K562 (cell line): ENCODE measurements at regions not wholly inside any gene's neighbourhood (a gene's known extent, or its start where the extent isn't known, plus 50 kb on each side); places are given as distances from the start of the nearest gene placed in this dataset.

Experiments
- ATAC-seq: fragments of 200-7000 bp; cut with Tn5 transposase; 3 replicates; pipeline ENCODE4 v1.9.1; 2020; ENCODE audit warnings: moderate library complexity
- BruUV-seq: library from RNA; stranded (reverse); fragments of 400-500 nt; replicated peaks from 2 replicates; lab custom pipeline; 2021; lab: Mats Ljungman, UMichigan
- CTCF ChIA-PET: fragments of 300-600 bp; formaldehyde crosslinking; extraction: SDS; loops from one replicate; lab custom pipeline; 2021; ENCODE audit warnings: low intra/inter-chr PET ratio; lab: Yijun Ruan, JAX
- POLR2A ChIA-PET: fragments of 300-600, 350-650 bp; sonication (Branson Sonifier 250); formaldehyde crosslinking; extraction: SDS; loops from one replicate; lab custom pipeline; 2021; ENCODE audit warnings: antibody characterized with exemption, inconsistent platforms; lab: Yijun Ruan, JAX
- DNase-seq, 4 experiments: peaks; one replicate each; pipeline versions ENCODE4 v3.0.0 to v3.0.0-alpha.2; 2011 to 2018; ENCODE audit warnings: low spot score in 3 of 4, mixed read lengths in 3 of 4; ENCODE audit errors: extremely low read depth in 1 of 4
- FAIRE-seq: peaks from 2 replicates; lab custom pipeline; 2011; peaks lifted over from hg19 to GRCh38; lab: Jason Lieb, UNC
- H2AFZ ChIP-seq: 2 replicates; pipeline ENCODE4 v1.6.0; 2011; ENCODE audit warnings: low read depth, low read length, control low read depth, inconsistent platforms
- H3K27ac ChIP-seq: fragments of 200-600 bp; 3 replicates; pipeline ENCODE4 v1.8.0; 2011; ENCODE audit warnings: low read depth, mild to moderate bottlenecking, control low read depth, inconsistent platforms, low read length, moderate library complexity, mixed read lengths; ENCODE audit errors: extremely low read depth
- H3K27me3 ChIP-seq, 2 experiments: fragments of 300-600 bp in 1 of 2; 2 replicates in 1 of 2; 3 replicates in 1 of 2; pipeline versions ENCODE4 v1.6.0 to v1.8.0; 2011; ENCODE audit warnings: inconsistent platforms in 2 of 2, low read length in 2 of 2, mild to moderate bottlenecking in 1 of 2, mixed read lengths in 1 of 2, moderate library complexity in 1 of 2; ENCODE audit not compliant: control insufficient read depth in 2 of 2, insufficient read depth in 2 of 2
- H3K36me3 ChIP-seq: fragments of 300-600 bp; 3 replicates; pipeline ENCODE4 v1.8.0; 2011; ENCODE audit warnings: mild to moderate bottlenecking, low read length, inconsistent platforms; ENCODE audit not compliant: control insufficient read depth, insufficient read depth
- H3K4me1 ChIP-seq, 2 experiments: fragments of 200-600 bp in 1 of 2; replicated peaks in 1 of 2; 2 replicates in 1 of 2; 3 replicates in 1 of 2; pipeline versions ENCODE4 v1.5.1 to v1.8.0; 2011; ENCODE audit warnings: inconsistent platforms in 2 of 2, low read length in 2 of 2, mild to moderate bottlenecking in 1 of 2, mixed read lengths in 1 of 2, moderate library complexity in 1 of 2; ENCODE audit not compliant: control insufficient read depth in 2 of 2, insufficient read depth in 2 of 2
- H3K4me2 ChIP-seq: 2 replicates; pipeline ENCODE4 v1.6.1; 2011; ENCODE audit warnings: low read length, control low read depth, inconsistent platforms, mixed read lengths; ENCODE audit not compliant: insufficient read depth
- H3K4me3 ChIP-seq: fragments of 200-600 bp; sonication (generic), shearing (Covaris generic); 2 replicates; pipeline ENCODE4 v1.5.1; 2016; ENCODE audit warnings: control low read depth, inconsistent platforms
- H3K79me2 ChIP-seq: fragments of 200-600 bp; 3 replicates; pipeline ENCODE4 v1.8.0; 2011; ENCODE audit warnings: low read length, inconsistent platforms; ENCODE audit not compliant: control insufficient read depth, insufficient read depth
- H3K9ac ChIP-seq, 2 experiments: 2 replicates each; pipeline versions ENCODE4 v1.6.0 to v1.6.1; 2011; ENCODE audit warnings: low read depth in 2 of 2, low read length in 2 of 2, control low read depth in 1 of 2, inconsistent platforms in 1 of 2, mild to moderate bottlenecking in 1 of 2, mixed read lengths in 1 of 2; ENCODE audit not compliant: insufficient read depth in 1 of 2
- H3K9me1 ChIP-seq: one replicate; pipeline ENCODE4 v1.6.0; 2011; ENCODE audit warnings: inconsistent platforms, mild to moderate bottlenecking, low read length, moderate library complexity; ENCODE audit not compliant: control insufficient read depth, insufficient read depth
- H3K9me3 ChIP-seq: replicated peaks from 2 replicates; pipeline ENCODE4 v1.5.1; 2011; ENCODE audit warnings: low read depth, low read length, inconsistent platforms; ENCODE audit not compliant: control insufficient read depth, insufficient read depth
- H4K20me1 ChIP-seq: replicated peaks from 2 replicates; pipeline ENCODE4 v1.6.1; 2011; ENCODE audit warnings: low read length, inconsistent platforms, mixed read lengths; ENCODE audit not compliant: control insufficient read depth, insufficient read depth
- CEBPG ChIP-seq, 3 experiments: fragments of 200-800 bp in 1 of 3; sonication (Bioruptor generic) in 1 of 3; sonication (generic) in 1 of 3; formaldehyde crosslinking in 1 of 3; IDR thresholded peaks in 2 of 3; conservative IDR thresholded peaks in 1 of 3; 2 replicates each; pipeline versions ENCODE4 v1.6.1 to v1.8.0; 2016 to 2022; ENCODE audit warnings: missing compliant biosample characterization in 2 of 3, missing genetic modification characterization in 2 of 3, mild to moderate bottlenecking in 1 of 3, missing genetic modification reagents in 1 of 3
- COPS2 ChIP-seq: fragments of 450-650 bp; conservative IDR thresholded peaks from 2 replicates; pipeline ENCODE4 v1.6.1; 2016; ENCODE audit warnings: mild to moderate bottlenecking, moderate library complexity
- ETV1 ChIP-seq: fragments of 450-650 bp; conservative IDR thresholded peaks from 2 replicates; pipeline ENCODE4 v1.6.1; 2016; ENCODE audit warnings: missing genetic modification characterization, control low read depth, low read depth, missing compliant biosample characterization
- GTF2A2 ChIP-seq: IDR thresholded peaks from 2 replicates; pipeline ENCODE4 v1.6.1; 2016; ENCODE audit warnings: mild to moderate bottlenecking, missing genetic modification characterization, missing compliant biosample characterization
- KLF16 ChIP-seq: IDR thresholded peaks from 2 replicates; pipeline ENCODE4 v1.6.1; 2016; ENCODE audit warnings: antibody characterized with exemption
- NCOR1 ChIP-seq: fragments of 450-650 bp; IDR thresholded peaks from 2 replicates; pipeline ENCODE4 v1.6.1; 2016; ENCODE audit warnings: mild to moderate bottlenecking, moderate library complexity
- PHB ChIP-seq: fragments of 250-450 bp; sonication (Bioruptor Pico); IDR thresholded peaks from 2 replicates; pipeline ENCODE4 v1.5.0; 2021
- ZSCAN32 ChIP-seq: fragments of 450-650 bp; formaldehyde crosslinking; IDR thresholded peaks from 2 replicates; pipeline ENCODE4 v1.4.0; 2020; ENCODE audit warnings: mild to moderate bottlenecking, moderate library complexity
- WGBS: fragments of 100-300 bp; shearing (Covaris generic); methylation state at CpG from one replicate; pipeline ENCODE4 v1.1.6; 2016; ENCODE audit warnings: low coverage, mixed read lengths; ENCODE audit not compliant: insufficient coverage; ENCODE audit errors: missing lambda C conversion rate; 5-methylcytosine and 5-hydroxymethylcytosine counted together
- in situ Hi-C: fragments of 300-500 bp; cut with MboI; formaldehyde crosslinking; loops from 4 replicates; pipeline ENCODE4 v1.15.0; 2018; ENCODE audit warnings: inconsistent platforms, mixed read lengths
- intact Hi-C: fragments of 100-400 bp; cut with micrococcal nuclease; formaldehyde crosslinking; loops from 2 replicates; pipeline ENCODE4 v1.14.2; 2022
- TF ChIP-seq, protein P1 (sequence below): fragments of 200-400 bp; formaldehyde crosslinking; IDR thresholded peaks from 2 replicates; pipeline ENCODE4 v1.6.1; 2017; ENCODE audit warnings: mild to moderate bottlenecking, low read depth, low read length, moderate library complexity
- TF ChIP-seq, protein P2 (sequence below): sonication (generic); formaldehyde crosslinking; IDR thresholded peaks from 2 replicates; pipeline ENCODE4 v1.9.0; 2022; ENCODE audit warnings: mild to moderate bottlenecking, missing genetic modification reagents

DNA sequence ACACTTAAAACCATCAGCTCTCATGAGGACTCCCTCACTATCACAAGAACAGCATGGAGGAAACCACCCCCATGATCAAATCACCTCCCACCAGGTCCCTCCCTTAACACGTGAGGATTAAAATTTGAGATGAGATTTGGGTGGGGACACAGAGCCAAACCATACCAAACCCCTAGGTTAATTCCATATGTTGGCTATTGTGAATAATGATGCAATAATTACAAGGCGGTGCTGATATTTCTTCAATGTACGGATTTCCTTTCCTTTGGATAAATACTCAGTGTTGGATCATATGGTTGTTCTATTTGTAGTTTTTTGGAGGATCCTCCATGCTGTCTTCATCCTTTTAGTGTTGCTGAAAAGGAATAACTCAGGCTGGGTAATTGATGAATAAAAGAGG lies 652.1 kb upstream of the PKDCC start:
- Histone ChIP-seq H3K36me3 (no peaks in the 10 kb centered on the region), H3K9ac (no peak overlapping the region), H3K9me3 (no peaks in the 10 kb centered on the region), H4K20me1 (no peaks in the 10 kb centered on the region), H3K79me2 (no peaks in the 10 kb centered on the region), H3K27me3 (no peaks in the 10 kb centered on the region), H3K9me1 (no peaks in the 10 kb centered on the region), H3K4me2 (no peak overlapping the region), H2AFZ (no peak overlapping the region), H3K4me3 (no peak overlapping the region), H3K4me1 (no peaks in the 10 kb centered on the region), H3K27ac (no peak overlapping the region)
- in situ Hi-C loops (no loop called here), intact Hi-C loops (no loop called here)
- POLR2A ChIA-PET = no interaction called here
- WGBS = 3% methylated on average over 3 of the region's 3 CpGs
- CTCF ChIA-PET = no interaction called here
- TF ChIP-seq CEBPG (CRISPR knock-in tag; IDR thresholded peaks at IDR 0.05) (no peak), CEBPG (tag; conservative IDR thresholded peaks at IDR 0.05 in 1 of 2, IDR thresholded peaks at IDR 0.05 in 1 of 2) (0 out of 4 replicates have a peak, but pooled peaks of 1 of the 2 experiments have one; percentile 30), COPS2 (no peak), ZSCAN32 (CRISPR knock-in tag) (0 out of 2 replicates have a peak, but pooled peaks have one; percentile 61)
- no TSS peak for BruUV-seq
- DNase-seq (no peak), ATAC-seq (no peak), FAIRE-seq (no peak)

DNA sequence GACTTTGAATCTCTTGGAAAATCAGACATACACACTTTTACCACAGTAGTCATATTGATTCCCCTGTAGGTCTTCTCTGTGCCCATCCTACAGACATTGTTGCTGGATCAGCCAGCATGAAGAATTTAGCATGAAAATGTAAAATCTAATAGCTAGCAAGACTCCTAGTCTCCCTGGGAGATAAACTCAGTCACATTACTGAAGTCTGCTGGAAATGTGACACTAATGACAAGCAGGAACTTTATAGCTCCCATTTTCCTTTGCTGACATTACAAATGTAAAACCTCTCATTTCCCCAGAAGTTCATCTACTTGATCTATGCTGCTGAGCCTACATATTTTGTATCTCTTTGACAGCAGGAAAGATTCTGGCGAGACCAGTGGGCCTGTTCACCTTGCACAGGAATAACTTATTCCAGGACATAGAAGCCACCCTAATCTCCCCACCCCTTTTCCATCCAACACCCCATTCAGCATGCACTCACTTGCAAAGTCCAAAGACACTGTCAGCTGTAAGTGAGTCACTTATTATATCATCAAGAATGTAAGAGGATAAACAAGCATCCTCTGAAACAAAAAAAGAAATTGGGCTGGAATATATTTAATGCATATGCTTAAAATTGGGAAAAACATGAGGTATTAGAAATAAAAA lies 648.3 kb upstream of the PKDCC start:
- Histone ChIP-seq H3K27me3 (no peaks in the 10 kb centered on the region), H3K27ac (no peak overlapping the region), H3K9me3 (no peaks in the 10 kb centered on the region), H2AFZ (no peak overlapping the region), H3K79me2 (no peaks in the 10 kb centered on the region), H3K4me1 (no peaks in the 10 kb centered on the region), H3K9me1 (no peaks in the 10 kb centered on the region), H3K4me2 (no peak overlapping the region), H3K36me3 (no peaks in the 10 kb centered on the region), H3K4me3 (no peak overlapping the region), H4K20me1 (no peaks in the 10 kb centered on the region), H3K9ac (no peak overlapping the region)
- no peak for FAIRE-seq
- ChIA-PET POLR2A (no interaction called here), CTCF (no interaction called here)
- no TSS peak for BruUV-seq
- intact Hi-C loops (no loop called here), in situ Hi-C loops (no loop called here)
- ATAC-seq = no peak
- 0% methylated on average over 1 of the region's 1 CpG for WGBS
- no peak for TF ChIP-seq GTF2A2 (tag)
- TF ChIP-seq ETV1 (tag) = no peak
- no peak for TF ChIP-seq KLF16
- TF ChIP-seq, protein P1, sequence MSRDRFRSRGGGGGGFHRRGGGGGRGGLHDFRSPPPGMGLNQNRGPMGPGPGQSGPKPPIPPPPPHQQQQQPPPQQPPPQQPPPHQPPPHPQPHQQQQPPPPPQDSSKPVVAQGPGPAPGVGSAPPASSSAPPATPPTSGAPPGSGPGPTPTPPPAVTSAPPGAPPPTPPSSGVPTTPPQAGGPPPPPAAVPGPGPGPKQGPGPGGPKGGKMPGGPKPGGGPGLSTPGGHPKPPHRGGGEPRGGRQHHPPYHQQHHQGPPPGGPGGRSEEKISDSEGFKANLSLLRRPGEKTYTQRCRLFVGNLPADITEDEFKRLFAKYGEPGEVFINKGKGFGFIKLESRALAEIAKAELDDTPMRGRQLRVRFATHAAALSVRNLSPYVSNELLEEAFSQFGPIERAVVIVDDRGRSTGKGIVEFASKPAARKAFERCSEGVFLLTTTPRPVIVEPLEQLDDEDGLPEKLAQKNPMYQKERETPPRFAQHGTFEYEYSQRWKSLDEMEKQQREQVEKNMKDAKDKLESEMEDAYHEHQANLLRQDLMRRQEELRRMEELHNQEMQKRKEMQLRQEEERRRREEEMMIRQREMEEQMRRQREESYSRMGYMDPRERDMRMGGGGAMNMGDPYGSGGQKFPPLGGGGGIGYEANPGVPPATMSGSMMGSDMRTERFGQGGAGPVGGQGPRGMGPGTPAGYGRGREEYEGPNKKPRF = no peak
- TF ChIP-seq, protein P2, sequence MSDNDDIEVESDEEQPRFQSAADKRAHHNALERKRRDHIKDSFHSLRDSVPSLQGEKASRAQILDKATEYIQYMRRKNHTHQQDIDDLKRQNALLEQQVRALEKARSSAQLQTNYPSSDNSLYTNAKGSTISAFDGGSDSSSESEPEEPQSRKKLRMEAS (CRISPR knock-in tag) = no peak
- no peak for TF ChIP-seq NCOR1
- no peak for TF ChIP-seq PHB (CRISPR knock-in tag)
- no peak for DNase-seq
